ENCODE measurements at regions not wholly inside any gene's neighbourhood (a gene's known extent, or its start where the extent isn't known, plus 50 kb on each side); places are given as distances from the start of the nearest gene placed in this dataset.
A peak's percentile ranks its signal among the peaks of the same experiment; 100 is the strongest.

GRCh38 chr2:157959249-157959648 is 83.1 kb upstream of the ACVR1 start:
- H3K27ac ChIP-seq (ENCODE audit: low read length), result no peak overlapping the region
- peaks cover 4% of the 10 kb centered on the region for H3K9me3 ChIP-seq (ENCODE audit: control insufficient read depth, low read depth, low read length)
- H3K9ac ChIP-seq (ENCODE audit: low read length), result no peak overlapping the region
- no peaks in the 10 kb centered on the region for H3K36me3 ChIP-seq (ENCODE audit: control insufficient read depth, low read depth, low read length)
- H3K4me1 ChIP-seq (ENCODE audit: control insufficient read depth, low read depth, low read length), result no peaks in the 10 kb centered on the region
- no peaks in the 10 kb centered on the region for H3K27me3 ChIP-seq (ENCODE audit: control insufficient read depth, insufficient read depth, low read length)
- no peak overlapping the region for H3K4me3 ChIP-seq (ENCODE audit: low read length)

GRCh38 chr2:157957596-157957995 is 81.5 kb upstream of the ACVR1 start:
- Histone ChIP-seq H3K27ac (ENCODE audit: low read length) (no peak overlapping the region), H3K27me3 (ENCODE audit: control insufficient read depth, insufficient read depth, low read length) (no peaks in the 10 kb centered on the region), H3K4me3 (ENCODE audit: low read length) (no peak overlapping the region), H3K9me3 (ENCODE audit: control insufficient read depth, low read depth, low read length) (peaks cover 4% of the 10 kb centered on the region), H3K36me3 (ENCODE audit: control insufficient read depth, low read depth, low read length) (no peaks in the 10 kb centered on the region), H3K4me1 (ENCODE audit: control insufficient read depth, low read depth, low read length) (no peaks in the 10 kb centered on the region), H3K9ac (ENCODE audit: low read length) (no peak overlapping the region)

GRCh38 chr2:157952558-157952957 is 76.4 kb upstream of the ACVR1 start:
- H3K4me3 ChIP-seq (ENCODE audit: low read length), result no peak overlapping the region
- H3K4me1 ChIP-seq (ENCODE audit: control insufficient read depth, low read depth, low read length), result no peaks in the 10 kb centered on the region
- H3K27ac ChIP-seq (ENCODE audit: low read length), result no peak overlapping the region
- H3K36me3 ChIP-seq (ENCODE audit: control insufficient read depth, low read depth, low read length), result no peaks in the 10 kb centered on the region
- no peaks in the 10 kb centered on the region for H3K27me3 ChIP-seq (ENCODE audit: control insufficient read depth, insufficient read depth, low read length)
- no peak overlapping the region for H3K9ac ChIP-seq (ENCODE audit: low read length)
- no peaks in the 10 kb centered on the region for H3K9me3 ChIP-seq (ENCODE audit: control insufficient read depth, low read depth, low read length)

DNA sequence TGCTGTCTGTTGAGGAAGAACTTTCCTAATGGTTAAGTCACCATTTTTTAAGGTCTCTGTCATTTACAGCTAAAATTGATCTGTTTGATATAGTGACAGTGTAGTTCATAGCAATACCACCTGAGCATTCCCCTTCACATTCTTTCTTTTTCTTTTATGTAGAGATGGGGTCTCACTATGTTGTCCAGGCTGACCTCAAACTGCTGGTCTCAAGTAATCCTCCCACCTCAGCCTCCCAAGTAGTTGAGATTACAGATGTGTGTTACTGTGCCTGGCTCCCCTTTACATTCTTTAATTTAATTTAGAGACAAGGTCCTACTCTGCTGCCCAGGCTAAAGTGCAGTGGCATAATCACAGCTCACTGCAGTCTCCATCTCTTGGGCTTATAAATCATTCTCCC is 72.7 kb upstream of the ACVR1 start:
- Histone ChIP-seq H3K4me1 (ENCODE audit: control insufficient read depth, low read depth, low read length) (no peaks in the 10 kb centered on the region), H3K36me3 (ENCODE audit: control insufficient read depth, low read depth, low read length) (no peaks in the 10 kb centered on the region), H3K27ac (ENCODE audit: low read length) (no peak overlapping the region), H3K9me3 (ENCODE audit: control insufficient read depth, low read depth, low read length) (no peaks in the 10 kb centered on the region), H3K4me3 (ENCODE audit: low read length) (no peak overlapping the region), H3K27me3 (ENCODE audit: control insufficient read depth, insufficient read depth, low read length) (peaks cover under 1% of the 10 kb centered on the region), H3K9ac (ENCODE audit: low read length) (no peak overlapping the region)

- H3K36me3 ChIP-seq (ENCODE audit: control insufficient read depth, low read depth, low read length), result no peaks in the 10 kb centered on the region
- H3K9me3 ChIP-seq (ENCODE audit: control insufficient read depth, low read depth, low read length), result no peaks in the 10 kb centered on the region
- H3K9ac ChIP-seq (ENCODE audit: low read length), result no peak overlapping the region
- H3K27ac ChIP-seq (ENCODE audit: low read length), result no peak overlapping the region
- no peaks in the 10 kb centered on the region for H3K4me1 ChIP-seq (ENCODE audit: control insufficient read depth, low read depth, low read length)
- H3K4me3 ChIP-seq (ENCODE audit: low read length), result no peak overlapping the region
- peaks cover 4% of the 10 kb centered on the region for H3K27me3 ChIP-seq (ENCODE audit: control insufficient read depth, insufficient read depth, low read length)
Observed at GRCh38 chr2:157946919-157947557, 70.9 kb upstream of the ACVR1 start.

GRCh38 chr2:157940024-157940423 is 63.9 kb upstream of the ACVR1 start:
- no peak overlapping the region for H3K4me3 ChIP-seq (ENCODE audit: low read length)
- no peaks in the 10 kb centered on the region for H3K9me3 ChIP-seq (ENCODE audit: control insufficient read depth, low read depth, low read length)
- H3K4me1 ChIP-seq (ENCODE audit: control insufficient read depth, low read depth, low read length), result no peaks in the 10 kb centered on the region
- H3K36me3 ChIP-seq (ENCODE audit: control insufficient read depth, low read depth, low read length), result no peaks in the 10 kb centered on the region
- peaks cover 54% of the 10 kb centered on the region for H3K27me3 ChIP-seq (ENCODE audit: control insufficient read depth, insufficient read depth, low read length)
- no peak overlapping the region for H3K9ac ChIP-seq (ENCODE audit: low read length)
- H3K27ac ChIP-seq (ENCODE audit: low read length), result no peak overlapping the region

DNA sequence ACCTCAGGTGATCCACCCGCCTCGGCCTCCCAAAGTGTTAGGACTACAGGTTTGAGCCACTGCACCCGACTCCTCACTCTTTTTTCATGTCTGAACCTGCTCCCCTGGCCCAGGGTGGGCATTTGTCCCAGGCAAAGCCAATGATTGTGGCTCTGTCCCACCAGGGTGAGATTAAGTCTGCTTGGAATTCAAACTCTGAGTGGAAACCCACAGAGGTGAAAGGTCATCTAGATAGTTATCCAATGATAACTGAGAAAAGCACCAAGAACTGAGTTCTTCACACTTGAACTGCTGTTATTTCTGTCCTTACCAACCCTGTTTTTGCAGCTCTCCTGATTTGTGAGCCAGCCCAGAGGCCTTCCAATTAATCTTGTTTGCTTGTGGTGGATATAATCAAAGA is 62.4 kb upstream of the ACVR1 start:
- H3K9me3 ChIP-seq (ENCODE audit: control insufficient read depth, low read depth, low read length), result no peaks in the 10 kb centered on the region
- no peaks in the 10 kb centered on the region for H3K36me3 ChIP-seq (ENCODE audit: control insufficient read depth, low read depth, low read length)
- no peak overlapping the region for H3K9ac ChIP-seq (ENCODE audit: low read length)
- no peak overlapping the region for H3K27ac ChIP-seq (ENCODE audit: low read length)
- H3K4me1 ChIP-seq (ENCODE audit: control insufficient read depth, low read depth, low read length), result peaks cover 14% of the 10 kb centered on the region
- H3K27me3 ChIP-seq (ENCODE audit: control insufficient read depth, insufficient read depth, low read length), result peaks cover 66% of the 10 kb centered on the region
- no peak overlapping the region for H3K4me3 ChIP-seq (ENCODE audit: low read length)

GRCh38 chr2:157936406-157936805 is 60.3 kb upstream of the ACVR1 start:
- no peak overlapping the region for H3K27ac ChIP-seq (ENCODE audit: low read length)

GRCh38 chr2:157935378-157935906 is 59.3 kb upstream of the ACVR1 start:
- H3K27me3 ChIP-seq (ENCODE audit: control insufficient read depth, insufficient read depth, low read length), result peaks cover 84% of the 10 kb centered on the region
- no peak overlapping the region for H3K4me3 ChIP-seq (ENCODE audit: low read length)
- no peak overlapping the region for H3K27ac ChIP-seq (ENCODE audit: low read length)

More at GRCh38 chr2:157936406-157936805, 60.3 kb upstream of the ACVR1 start:
- Histone ChIP-seq H3K9me3 (ENCODE audit: control insufficient read depth, low read depth, low read length) (no peaks in the 10 kb centered on the region), H3K27me3 (ENCODE audit: control insufficient read depth, insufficient read depth, low read length) (peaks cover 80% of the 10 kb centered on the region), H3K9ac (ENCODE audit: low read length) (no peak overlapping the region), H3K36me3 (ENCODE audit: control insufficient read depth, low read depth, low read length) (no peaks in the 10 kb centered on the region), H3K4me1 (ENCODE audit: control insufficient read depth, low read depth, low read length) (peaks cover 33% of the 10 kb centered on the region), H3K4me3 (ENCODE audit: low read length) (no peak overlapping the region)

DNA sequence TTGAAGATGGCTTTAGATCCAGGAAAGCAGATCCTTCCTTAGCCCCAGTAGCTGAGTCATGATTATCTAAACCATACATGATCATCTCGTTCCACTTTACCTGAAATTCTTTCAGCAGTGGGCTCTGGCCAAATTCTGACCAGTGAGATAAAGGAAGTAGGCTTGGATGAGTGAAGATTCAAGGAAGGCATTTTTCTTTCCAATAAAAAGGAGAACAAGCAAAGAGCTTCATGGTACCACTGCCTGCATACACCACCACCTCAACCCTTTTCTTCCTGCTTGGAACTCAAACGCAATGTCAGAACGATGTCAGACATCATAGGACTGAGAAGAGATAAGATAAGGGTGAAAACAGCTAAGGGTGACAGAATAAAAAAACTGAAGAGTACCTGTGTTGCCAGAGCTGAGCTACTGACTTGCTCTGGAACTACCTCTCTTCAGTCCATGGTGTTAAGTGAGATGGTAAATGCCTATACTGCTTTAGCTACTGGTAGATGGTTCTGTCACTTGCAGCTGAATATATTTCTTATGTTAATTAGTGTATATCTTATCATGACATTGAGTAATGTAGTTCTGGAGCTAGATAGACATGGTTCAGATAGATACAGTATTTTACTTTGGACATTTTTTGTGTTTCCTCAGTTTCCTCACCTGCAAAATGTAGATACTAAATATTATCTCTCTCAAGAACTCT is 58.7 kb upstream of the ACVR1 start:
- Histone ChIP-seq H3K36me3 (ENCODE audit: control insufficient read depth, low read depth, low read length) (no peaks in the 10 kb centered on the region), H3K27ac (ENCODE audit: low read length) (no peak overlapping the region), H3K4me3 (ENCODE audit: low read length) (no peak overlapping the region), H3K4me1 (ENCODE audit: control insufficient read depth, low read depth, low read length) (peaks cover 38% of the 10 kb centered on the region), H3K9ac (ENCODE audit: low read length) (no peak overlapping the region), H3K27me3 (ENCODE audit: control insufficient read depth, insufficient read depth, low read length) (peaks cover 87% of the 10 kb centered on the region), H3K9me3 (ENCODE audit: control insufficient read depth, low read depth, low read length) (no peaks in the 10 kb centered on the region)

More at GRCh38 chr2:157935378-157935906, 59.3 kb upstream of the ACVR1 start:
- H3K4me1 ChIP-seq (ENCODE audit: control insufficient read depth, low read depth, low read length), result peaks cover 38% of the 10 kb centered on the region
- H3K9me3 ChIP-seq (ENCODE audit: control insufficient read depth, low read depth, low read length), result no peaks in the 10 kb centered on the region
- no peaks in the 10 kb centered on the region for H3K36me3 ChIP-seq (ENCODE audit: control insufficient read depth, low read depth, low read length)
- no peak overlapping the region for H3K9ac ChIP-seq (ENCODE audit: low read length)

DNA sequence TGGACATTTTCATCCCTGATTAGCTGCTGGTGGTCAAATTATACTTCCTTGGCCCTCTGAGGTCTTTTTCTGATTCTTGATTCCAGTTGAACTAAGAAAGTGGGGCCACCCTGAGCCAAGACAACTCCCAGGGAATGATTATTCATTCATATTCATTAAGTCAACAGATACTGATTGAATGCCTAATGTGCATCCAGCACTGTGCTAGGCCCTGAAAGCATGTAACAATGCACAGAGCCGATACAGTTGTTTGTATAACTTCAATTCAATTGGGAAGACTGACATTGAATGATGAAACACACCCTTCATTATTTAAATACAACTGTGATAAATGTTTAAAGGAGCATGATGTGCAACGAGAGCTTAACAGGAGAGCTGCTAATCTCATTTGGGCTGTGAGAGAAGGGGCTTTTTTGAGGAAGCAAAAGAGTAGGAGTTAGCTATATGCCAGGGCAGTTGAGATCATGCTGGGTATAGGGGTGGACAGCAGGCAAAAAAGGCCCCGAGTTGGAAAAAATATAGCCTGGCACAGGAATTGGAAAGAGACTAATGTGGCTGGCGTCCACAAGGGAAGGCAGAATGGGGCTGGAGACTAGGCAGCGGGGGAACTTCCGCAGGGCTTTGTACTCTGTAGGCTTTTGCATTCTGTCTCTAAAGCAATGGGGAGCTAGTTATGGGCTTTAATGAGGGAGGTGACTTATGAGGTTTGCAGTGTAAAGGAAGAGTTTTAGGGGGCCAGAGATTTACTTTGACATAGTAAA is 57.2 kb upstream of the ACVR1 start:
- Histone ChIP-seq H3K4me3 (ENCODE audit: low read length) (peak overlapping the region; percentile 49), H3K27ac (ENCODE audit: low read length) (no peak overlapping the region)

More for the DNA sequence above, 57.2 kb upstream of the ACVR1 start:
- Histone ChIP-seq H3K4me1 (ENCODE audit: control insufficient read depth, low read depth, low read length) (peaks cover 38% of the 10 kb centered on the region), H3K36me3 (ENCODE audit: control insufficient read depth, low read depth, low read length) (no peaks in the 10 kb centered on the region), H3K9me3 (ENCODE audit: control insufficient read depth, low read depth, low read length) (no peaks in the 10 kb centered on the region), H3K9ac (ENCODE audit: low read length) (peak overlapping the region; percentile 22), H3K27me3 (ENCODE audit: control insufficient read depth, insufficient read depth, low read length) (peaks cover 87% of the 10 kb centered on the region)
